LHCN-M2 (cell line): ENCODE measurements at regions not wholly inside any gene's neighbourhood (a gene's known extent, or its start where the extent isn't known, plus 50 kb on each side); places are given as distances from the start of the nearest gene placed in this dataset.
A peak's percentile ranks its signal among the peaks of the same experiment; 100 is the strongest.

Experiments
- DNase-seq: peaks from one replicate; pipeline ENCODE4 v3.0.0-alpha.2; 2012; ENCODE audit warnings: low read depth

DNA sequence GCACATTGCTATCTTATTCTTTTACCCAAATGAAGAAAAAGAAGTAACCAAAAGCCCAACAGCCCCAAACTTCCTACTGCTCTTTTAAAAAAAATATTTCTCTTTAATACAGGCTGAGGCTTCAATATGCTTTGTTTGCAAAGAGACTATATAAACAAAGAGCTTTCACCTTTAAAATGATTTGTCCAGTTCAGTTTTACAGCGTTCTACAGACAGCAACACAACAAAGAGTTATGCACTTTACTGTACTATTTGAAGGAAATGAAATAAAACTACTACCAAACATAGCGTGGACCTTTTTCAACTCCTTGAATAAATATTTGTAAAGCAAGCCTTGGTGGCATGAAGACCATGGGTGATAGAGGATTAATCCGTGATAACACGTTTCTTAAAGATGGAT is 151.2 kb downstream of the FGF9 start:
- DNase-seq = no peak

DNA sequence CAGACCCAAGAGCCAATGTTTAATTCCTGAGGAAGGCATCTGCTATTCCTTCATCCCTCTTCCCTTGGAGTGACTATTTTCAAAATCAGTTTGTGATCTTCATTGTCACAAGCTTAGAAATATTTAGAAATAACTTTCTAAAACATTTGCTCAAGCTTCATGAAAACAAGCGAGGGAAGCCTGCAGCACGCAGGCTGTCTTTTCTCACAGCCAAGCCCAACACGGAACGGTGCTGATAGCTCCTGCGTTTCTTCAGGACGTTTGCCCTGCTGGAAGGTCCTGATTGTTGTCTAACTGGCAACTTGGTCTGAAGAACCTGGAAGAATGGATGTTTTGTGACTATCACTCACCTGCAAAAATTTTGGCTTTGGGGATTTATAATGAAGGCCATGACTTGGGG is 152.5 kb downstream of the FGF9 start:
- DNase-seq = no peak

DNA sequence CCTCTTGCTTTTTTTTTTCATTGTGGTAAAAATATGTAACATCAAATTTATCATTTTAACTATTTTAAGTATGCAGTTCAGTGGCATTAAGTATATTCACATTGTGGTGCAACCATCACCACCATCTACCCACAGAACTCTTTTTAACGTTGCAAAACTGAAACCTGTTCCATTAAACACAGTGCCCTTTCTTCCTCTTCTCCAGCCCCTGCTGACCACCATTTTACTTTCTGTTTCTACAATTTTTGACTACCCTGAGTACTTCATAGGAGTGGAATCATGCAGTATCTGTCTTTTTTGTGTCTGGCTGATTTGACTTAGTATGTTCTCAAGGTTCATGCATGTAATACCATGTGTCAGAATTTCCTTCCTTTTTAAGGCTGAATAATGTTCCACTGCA is 153.1 kb downstream of the FGF9 start:
- DNase-seq = no peak

DNA sequence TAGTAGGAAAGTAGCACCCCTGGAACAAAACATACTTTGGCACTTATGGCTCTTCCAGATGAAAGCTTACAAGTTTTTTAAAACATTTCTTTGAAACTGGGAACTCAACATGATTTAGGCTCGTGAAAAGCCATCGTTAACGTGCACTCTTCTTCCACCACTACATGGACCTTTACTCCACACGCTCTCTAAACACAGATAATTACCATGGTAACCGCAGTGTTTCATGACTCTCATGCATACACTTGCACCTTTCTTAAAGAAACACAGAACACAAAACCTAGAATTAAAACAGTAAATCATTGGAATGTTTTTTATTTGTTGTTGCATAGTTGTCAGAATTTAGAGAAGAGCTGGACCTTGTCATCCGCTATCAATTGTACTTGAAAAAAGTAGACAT is 154.3 kb downstream of the FGF9 start:
- DNase-seq = no peak

DNA sequence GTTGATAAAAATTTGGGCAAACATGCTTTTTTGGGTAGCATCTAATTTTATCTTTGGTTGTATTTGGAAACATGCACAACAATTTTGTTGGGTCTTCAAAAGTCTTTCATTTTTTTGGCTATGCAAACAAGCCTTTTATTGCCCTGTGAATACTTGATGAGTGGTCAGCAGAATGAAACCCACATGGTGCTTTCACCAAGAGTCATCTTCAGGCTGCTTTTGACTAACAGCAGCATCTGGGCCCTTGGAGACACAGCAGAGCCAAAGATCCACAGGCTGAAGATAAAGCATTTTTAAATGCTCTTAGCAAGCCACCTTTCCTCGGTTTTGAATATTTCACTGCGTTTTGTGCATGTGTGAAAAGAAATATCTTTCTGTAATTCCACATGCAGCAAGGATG is 154.9 kb downstream of the FGF9 start:
- no peak for DNase-seq

DNA sequence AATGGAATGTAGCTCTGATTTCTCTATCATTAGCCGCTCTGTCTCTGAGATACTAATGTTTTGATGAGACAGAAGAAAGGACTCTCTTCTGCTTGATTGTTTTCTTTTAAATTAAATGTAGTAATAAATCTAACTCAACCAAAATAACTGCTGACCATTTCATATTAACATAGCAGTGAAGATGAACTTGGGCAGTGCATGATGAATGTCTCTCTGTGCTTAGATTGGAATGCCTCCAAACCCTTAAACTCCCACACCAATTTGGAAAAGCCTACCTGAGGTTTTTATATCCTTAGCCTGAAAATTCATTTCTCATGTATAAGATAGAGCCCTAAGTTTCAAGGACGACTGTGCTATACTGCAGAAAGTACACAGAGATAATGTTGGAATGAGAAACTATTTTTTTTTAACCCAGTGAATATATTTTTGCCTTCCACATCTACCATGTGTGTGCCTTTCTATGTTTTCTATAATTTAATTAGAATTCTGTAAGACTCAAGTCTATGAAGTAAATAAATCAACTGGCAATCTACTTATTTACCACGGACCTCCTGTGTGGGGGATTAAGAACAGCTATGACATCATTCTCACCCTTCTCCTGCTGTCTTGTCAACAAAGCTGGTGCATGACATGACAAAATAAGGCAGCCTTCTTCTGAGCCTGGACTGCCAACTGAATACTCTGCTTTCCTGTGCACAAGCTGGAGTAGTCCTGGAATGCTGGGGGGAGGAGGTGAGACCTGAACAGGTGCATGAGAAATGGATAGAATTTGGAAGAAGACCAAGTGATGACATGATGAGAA is 155.5 kb downstream of the FGF9 start:
- DNase-seq = no peak

DNA sequence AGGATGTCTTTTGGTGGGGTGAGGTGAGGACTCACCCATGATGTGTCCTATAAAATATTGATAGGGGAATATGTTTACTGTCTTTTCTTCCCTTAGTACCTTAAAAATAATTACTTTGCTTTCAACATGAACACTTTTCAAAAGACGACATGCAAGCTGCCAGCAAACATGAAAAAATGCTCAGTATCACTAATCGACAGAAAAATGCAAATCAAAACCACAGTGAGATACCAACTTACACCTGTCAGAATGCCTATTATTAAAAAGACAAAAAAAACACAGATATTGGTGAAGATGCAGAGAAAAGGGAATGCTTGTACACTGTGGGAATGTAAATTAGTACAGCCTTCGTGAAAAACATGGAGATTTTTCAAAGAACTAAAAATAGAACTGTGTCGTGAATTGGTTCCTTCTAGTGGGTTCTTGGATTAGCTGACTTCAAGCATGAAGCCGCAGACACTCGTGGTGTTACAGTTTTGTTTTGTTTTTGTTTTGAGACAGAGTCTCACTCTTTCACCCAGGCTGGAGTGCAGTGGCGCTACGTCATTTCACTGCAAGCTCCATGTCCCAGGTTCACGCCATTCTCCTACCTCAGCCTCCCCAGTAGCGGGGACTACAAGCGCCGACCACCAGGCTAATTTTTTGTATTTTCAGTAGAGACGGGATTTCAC is 160.9 kb downstream of the FGF9 start:
- DNase-seq = no peak

DNA sequence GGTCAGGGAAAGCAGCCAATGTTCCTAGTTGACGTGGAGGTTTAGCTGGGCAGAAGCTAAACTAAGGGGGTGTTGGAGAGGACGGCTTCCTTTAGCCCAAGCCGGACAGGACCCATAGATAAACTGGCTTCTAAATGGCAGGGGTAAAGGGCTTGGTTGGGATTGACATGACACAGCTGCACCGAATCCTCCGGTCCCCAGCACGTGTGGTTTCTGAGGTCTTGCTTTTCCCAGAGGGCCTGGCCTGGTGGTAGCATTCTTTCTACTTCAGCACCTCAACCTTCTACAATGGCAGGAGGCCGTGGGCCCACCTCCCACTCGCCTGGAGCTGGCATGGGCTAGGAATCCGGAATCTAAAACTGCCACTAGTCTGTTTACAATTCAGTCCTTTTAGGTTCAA is 163.0 kb downstream of the FGF9 start:
- DNase-seq = peak; percentile 5

DNA sequence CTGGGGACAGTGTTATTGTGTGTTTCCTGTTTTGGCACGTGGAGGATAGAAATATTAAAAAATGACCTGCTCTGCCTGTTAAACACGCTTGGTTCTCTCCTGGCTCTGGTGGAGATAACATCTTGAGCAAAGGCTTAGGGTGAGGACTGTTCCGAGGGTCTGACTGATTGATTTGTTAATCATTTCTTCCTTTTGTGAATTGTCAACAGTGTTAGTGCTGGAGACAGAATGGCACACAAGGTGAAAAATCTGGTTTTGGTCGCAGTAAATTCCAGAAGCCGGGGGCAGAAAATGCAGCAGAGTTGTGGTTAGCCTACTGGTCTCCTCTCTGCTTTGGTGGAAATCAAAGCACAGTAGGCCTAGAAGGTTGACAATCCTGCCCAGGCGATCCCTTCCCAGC is 163.6 kb downstream of the FGF9 start:
- no peak for DNase-seq

DNA sequence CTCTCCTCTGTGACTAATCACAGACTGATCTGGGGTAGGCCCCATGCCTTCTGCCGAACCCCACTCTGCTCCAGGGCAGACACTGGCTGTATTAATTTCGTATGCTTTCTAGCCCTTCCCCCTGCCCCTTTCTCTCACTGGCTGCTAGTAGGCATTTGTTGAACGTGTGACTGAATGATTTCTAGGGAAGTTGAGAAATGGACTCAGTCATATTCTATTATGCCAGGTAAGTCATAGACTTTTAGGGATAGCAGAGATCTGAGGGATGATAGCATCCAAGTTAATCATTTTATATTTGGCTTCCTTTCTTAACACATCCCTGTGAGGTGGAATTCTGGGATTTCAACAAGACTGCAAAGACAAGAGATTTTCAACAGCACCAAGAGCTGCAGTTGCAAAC is 166.4 kb downstream of the FGF9 start:
- no peak for DNase-seq

DNA sequence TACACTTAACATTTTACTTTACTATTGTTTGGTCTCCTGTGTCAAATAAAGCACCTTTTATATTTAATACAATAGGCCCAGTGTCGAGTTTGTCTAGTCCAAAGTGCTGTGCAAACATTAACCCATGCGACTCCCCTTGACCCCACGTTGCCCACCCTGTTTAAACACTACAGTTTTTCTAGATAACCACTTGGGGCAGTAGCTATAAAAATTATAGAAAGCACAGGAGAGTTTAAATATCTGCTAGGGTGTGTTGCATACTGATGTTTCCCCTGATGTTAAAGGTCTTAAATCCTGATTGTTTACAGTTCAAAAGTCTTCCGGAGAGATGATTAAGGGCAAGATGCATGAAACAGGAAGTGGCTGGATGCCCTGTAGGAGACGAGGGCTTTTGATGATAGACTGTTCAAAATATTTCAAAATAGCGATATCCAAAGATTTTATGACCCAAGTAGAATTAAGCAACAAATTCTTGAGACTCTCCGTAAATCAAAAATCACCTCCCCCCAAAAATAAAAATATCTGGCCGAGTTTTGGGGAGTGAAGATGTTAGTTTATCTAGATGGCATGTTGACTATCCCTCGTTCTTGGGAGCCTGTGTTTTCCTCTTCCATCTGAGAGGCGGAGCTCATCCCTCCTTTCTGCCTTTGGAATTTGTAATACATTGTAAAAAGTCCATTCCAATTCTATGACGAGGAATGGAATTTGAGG is 167.1 kb downstream of the FGF9 start:
- peak; percentile 5 for DNase-seq

DNA sequence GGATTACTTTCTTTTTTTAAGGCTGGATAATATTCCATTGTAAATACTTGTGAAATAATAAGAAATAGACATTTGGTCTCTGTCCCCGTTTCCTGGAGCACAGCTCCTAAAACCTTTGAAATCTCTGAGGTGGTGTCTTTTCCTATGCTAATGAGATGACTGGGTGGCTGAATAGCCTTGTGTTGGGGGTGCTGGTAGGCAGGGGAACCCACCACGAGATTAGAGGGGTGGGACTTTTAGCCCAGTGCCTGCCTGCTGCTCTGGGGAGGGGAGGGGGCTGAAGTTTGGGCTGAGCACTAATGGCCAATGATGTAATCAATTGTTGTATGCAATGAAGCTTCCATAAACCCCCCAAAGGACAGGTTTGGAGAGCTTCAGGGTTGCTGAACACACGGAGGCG is 175.7 kb downstream of the FGF9 start:
- DNase-seq = no peak

DNA sequence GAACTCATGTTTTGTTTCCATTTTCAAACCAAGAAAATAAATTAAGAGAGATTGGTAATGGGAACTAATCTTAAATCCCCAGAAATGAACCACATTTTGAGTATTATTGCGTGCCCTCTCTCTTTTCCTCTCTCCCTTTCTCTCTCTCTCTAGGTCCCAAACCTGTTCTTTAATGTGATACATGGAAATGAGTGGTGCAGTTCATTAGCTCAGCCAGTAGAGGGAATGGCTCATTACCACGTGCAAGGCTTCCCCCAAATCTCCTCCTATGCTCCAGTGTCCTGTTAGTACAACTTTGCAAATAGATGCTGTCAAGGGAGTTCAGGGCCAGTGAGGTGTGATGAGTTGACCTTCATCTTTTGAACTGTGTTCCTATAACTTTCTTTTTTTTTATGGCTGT is 178.4 kb downstream of the FGF9 start:
- DNase-seq = no peak

DNA sequence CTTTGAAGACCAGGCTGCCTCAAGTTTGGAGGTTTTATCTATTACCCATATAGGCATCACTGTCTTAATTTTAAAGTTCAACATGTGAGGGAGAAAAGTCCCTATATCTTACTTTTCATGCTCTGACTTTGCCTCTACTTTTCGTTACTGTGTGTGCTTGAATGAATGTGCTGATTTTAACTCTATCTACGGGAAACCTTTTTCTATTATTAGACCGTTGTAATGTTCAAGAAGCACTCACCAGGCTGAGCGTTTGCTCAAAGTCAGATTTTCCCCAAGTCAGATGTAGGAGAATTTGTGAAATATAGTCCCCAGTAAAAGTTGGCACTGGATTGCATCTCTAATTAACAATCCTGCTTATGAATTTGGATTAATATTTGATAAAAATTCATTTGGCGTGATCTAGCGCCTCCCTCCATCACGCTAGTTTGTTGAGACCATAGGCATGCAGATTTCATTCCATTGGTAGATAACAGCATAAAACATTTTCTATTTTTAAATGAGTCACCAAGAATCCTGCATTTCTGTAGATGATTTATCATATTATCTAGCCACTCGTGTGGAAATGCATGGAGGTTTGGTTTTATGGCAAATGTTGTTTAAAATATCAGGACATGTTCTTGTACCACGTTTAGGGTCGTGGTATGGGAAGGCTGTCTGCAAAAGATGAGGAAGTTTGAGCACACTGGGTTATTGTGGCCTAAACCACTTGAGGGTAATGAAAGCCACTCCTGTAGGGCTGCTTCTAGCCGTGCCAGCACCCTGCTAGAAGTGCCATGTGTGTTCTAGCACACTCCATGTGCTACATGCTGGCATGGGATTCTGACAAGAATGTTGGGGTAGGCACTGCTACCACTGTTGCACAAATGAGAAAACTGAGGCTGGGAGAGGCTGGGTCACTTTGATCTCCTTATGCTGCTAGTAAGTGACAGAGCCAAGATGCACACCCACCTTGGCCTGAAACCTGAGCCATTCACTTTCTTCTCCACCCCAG is 179.4 kb downstream of the FGF9 start:
- DNase-seq = no peak

DNA sequence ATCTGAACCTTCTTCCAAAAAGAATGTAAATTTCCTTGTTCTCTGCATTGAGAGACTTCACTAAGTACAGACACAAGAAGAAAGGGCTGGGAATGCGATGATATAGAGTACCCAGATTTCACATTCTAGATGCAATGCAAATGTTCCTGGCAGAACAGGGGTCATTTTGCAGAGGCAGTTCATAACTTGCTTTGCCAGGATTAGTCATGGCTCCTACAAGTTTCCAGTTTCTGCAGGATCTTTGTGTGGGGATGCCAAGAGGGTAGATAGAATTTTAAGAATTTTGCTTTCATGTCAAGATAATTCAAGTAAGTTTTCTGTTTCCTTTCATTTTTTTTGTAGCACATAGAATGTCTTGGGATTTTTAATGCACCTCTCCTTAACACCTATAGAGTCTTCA is 181.2 kb downstream of the FGF9 start:
- no peak for DNase-seq

DNA sequence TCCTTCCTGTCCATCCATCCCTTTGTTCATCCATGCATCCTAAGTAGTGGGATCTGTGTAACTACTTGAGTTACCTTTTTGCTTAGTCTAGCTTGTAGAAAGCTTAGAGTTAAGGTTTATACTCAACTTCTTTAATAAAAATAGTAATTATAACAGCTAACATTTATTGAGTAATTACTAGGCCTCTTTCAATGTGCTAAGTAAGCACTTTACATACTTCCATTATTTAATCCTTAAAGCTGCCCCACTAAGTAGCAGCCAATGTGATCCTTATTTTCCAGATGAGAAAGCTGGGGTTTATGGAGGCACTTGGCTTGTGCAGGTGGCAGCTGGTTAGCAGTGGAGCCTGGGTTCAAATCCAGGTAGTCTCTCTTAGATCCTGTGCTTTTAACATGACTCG is 182.9 kb downstream of the FGF9 start:
- no peak for DNase-seq

DNA sequence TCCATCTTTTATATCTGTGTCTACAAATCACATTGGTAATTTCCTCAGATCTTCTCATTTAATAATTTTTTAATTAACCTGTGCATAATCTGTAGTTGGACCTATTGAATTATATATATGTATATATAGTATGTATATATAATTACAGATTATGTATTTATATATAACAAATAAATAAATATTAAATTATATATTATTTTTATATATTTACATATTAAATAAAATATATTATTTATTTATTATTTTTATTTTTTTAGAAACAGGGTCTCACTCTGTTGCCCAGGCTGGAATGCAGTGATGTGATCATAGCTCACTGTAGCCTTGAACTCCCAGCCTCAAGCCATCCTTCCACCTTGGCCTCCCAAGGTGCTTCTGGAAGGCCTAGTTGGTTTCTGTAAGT is 197.9 kb downstream of the FGF9 start:
- no peak for DNase-seq

DNA sequence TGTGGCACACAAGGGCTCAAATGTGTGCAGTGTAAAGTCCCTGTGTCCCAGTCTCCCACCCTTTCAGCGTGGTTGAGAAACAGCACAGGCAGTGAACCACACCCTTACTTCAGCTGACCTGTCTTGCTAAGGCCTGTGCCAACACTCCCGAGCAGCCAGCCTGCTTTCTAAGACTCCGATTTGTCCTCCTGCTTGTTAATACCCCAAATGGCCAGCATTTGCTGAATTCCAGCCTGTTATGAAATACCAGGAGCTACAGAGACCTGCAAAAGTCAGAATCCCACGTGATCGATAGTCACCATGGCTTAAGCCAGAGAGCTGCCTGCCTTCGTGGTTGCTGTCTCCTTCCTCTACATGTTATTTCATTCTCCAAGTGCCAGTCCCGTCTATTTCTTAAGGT is 200.5 kb downstream of the FGF9 start:
- no peak for DNase-seq

DNA sequence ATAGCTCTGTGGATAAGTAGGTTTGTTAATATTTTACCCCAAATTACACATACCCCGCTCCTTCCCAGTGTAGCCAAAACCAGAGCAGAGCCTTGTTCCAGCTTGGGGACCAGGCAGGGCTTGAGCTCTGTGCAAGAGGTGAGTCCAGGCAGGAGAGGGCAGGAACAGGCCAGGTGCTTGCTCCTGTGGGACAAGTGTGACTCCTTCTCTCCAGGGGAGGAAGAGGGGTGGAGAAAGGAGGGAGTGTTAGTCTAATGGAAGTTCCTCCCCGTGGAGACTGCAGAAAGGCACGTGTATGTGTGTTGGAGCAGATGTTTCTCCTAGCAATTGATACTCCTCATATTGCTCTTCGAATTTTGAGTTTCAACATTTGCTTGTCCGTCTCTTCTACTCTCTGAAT is 201.0 kb downstream of the FGF9 start:
- no peak for DNase-seq

DNA sequence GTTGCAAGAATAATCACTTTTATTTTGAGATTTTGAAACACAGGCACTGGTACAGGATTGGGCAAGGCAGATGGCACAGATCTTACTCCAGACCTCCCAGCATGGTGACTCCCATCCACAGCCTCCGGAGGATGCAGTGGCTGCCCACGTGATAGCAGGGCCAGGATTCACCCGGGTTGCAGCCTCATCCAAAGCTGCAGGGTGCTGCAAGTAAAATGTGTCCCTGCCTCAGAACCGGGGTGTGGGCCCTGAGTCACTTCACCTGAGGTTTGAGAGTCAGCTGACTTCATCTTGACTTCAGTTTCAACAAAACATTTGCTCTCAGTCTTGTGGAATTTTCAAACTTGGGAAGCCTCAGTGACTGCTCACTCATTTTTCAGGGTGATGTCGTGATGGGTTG is 201.9 kb downstream of the FGF9 start:
- DNase-seq = no peak

DNA sequence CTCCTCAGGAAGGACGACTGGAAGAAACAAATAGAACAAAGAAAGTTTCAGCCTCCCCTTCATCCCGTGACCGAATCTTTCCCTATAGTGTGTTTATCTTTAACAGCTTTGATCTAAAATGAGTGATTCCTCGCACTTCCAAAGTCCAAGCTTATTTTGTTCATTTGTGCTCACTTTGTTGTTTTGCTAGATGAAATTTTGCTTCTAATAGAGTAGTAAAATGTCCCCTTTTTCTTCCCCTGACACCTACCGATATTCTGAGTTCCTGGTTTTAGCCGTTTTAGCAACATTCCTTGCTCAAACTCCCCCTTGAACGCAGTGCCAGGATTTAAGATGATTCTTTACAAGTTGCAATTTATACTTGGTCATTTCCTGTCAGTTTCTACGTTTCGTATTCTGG is 204.2 kb downstream of the FGF9 start:
- DNase-seq = no peak
